ENCODE measurements at regions not wholly inside any gene's neighbourhood (a gene's known extent, or its start where the extent isn't known, plus 50 kb on each side); places are given as distances from the start of the nearest gene placed in this dataset.

GRCh38 chr3:159626598-159626997, 362.0 kb upstream of the IL12A start:
- TF ChIP-seq ZNF155 (tag by site-specific recombination; IDR thresholded peaks at IDR 0.05) (no peak), ZNF23 (tag by site-specific recombination; IDR thresholded peaks at IDR 0.05; ENCODE audit: borderline replicate concordance) (no peak), MYNN (tag by site-specific recombination; IDR thresholded peaks at IDR 0.05; ENCODE audit: borderline replicate concordance) (no peak), ZNF837 (tag by site-specific recombination; IDR thresholded peaks at IDR 0.05) (no peak), ZNF792 (tag by site-specific recombination; IDR thresholded peaks at IDR 0.05) (no peak), ZNF10 (tag by site-specific recombination; IDR thresholded peaks at IDR 0.05) (no peak), ZSCAN18 (tag by site-specific recombination; IDR thresholded peaks at IDR 0.05) (no peak), ZBTB17 (tag by site-specific recombination; IDR thresholded peaks at IDR 0.05) (no peak), MZF1 (tag by site-specific recombination; IDR thresholded peaks at IDR 0.05; ENCODE audit: borderline replicate concordance) (no peak), ZNF184 (tag by site-specific recombination; IDR thresholded peaks at IDR 0.05) (no peak), GLIS2 (tag by site-specific recombination; IDR thresholded peaks at IDR 0.05) (no peak)
- TF ChIP-seq, protein P1, sequence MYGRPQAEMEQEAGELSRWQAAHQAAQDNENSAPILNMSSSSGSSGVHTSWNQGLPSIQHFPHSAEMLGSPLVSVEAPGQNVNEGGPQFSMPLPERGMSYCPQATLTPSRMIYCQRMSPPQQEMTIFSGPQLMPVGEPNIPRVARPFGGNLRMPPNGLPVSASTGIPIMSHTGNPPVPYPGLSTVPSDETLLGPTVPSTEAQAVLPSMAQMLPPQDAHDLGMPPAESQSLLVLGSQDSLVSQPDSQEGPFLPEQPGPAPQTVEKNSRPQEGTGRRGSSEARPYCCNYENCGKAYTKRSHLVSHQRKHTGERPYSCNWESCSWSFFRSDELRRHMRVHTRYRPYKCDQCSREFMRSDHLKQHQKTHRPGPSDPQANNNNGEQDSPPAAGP (tag by site-specific recombination; IDR thresholded peaks at IDR 0.05), result no peak
- TF ChIP-seq, protein P2, sequence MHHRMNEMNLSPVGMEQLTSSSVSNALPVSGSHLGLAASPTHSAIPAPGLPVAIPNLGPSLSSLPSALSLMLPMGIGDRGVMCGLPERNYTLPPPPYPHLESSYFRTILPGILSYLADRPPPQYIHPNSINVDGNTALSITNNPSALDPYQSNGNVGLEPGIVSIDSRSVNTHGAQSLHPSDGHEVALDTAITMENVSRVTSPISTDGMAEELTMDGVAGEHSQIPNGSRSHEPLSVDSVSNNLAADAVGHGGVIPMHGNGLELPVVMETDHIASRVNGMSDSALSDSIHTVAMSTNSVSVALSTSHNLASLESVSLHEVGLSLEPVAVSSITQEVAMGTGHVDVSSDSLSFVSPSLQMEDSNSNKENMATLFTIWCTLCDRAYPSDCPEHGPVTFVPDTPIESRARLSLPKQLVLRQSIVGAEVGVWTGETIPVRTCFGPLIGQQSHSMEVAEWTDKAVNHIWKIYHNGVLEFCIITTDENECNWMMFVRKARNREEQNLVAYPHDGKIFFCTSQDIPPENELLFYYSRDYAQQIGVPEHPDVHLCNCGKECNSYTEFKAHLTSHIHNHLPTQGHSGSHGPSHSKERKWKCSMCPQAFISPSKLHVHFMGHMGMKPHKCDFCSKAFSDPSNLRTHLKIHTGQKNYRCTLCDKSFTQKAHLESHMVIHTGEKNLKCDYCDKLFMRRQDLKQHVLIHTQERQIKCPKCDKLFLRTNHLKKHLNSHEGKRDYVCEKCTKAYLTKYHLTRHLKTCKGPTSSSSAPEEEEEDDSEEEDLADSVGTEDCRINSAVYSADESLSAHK (tag by site-specific recombination; IDR thresholded peaks at IDR 0.05), result no peak
- Histone ChIP-seq H3K9me3 (ENCODE audit: control insufficient read depth, insufficient read depth, low read depth, low read length) (no peaks in the 10 kb centered on the region), H3K36me3 (ENCODE audit: control insufficient read depth in 2 of 2, insufficient read depth in 1 of 2, low read length in 2 of 2) (no peaks in the 10 kb centered on the region), H3K27ac (ENCODE audit: extremely low read depth, low read depth, low read length) (peak overlapping the region; percentile 42; the same call in 1 of the 2 replicates), H3K4me3 (ENCODE audit: low read depth, low read length) (no peak overlapping the region), H3K4me1 (ENCODE audit: control insufficient read depth, insufficient read depth, low read length) (peaks cover 22% of the 10 kb centered on the region)
- CTCF ChIA-PET, result interaction anchor here (1.8 kb wide), 2 partner anchors 9 to 140 kb away, joined by 3 to 6 read pairs; no protein-coding TSS in a partner anchor
- POLR2A ChIA-PET, result no interaction called here

- POLR2A ChIA-PET, result no interaction called here
- Histone ChIP-seq H3K9me3 (ENCODE audit: control insufficient read depth, insufficient read depth, low read depth, low read length) (no peaks in the 10 kb centered on the region), H3K4me3 (ENCODE audit: low read depth, low read length) (no peak overlapping the region), H3K4me1 (ENCODE audit: control insufficient read depth, insufficient read depth, low read length) (peaks cover 21% of the 10 kb centered on the region), H3K27ac (ENCODE audit: extremely low read depth, low read depth, low read length) (peak overlapping the region; percentile 42), H3K36me3 (ENCODE audit: control insufficient read depth in 2 of 2, insufficient read depth in 1 of 2, low read length in 2 of 2) (no peaks in the 10 kb centered on the region)
- CTCF ChIA-PET, result interaction anchor here (1.8 kb wide), 2 partner anchors 10 to 139 kb away, joined by 3 to 6 read pairs; no protein-coding TSS in a partner anchor
- TF ChIP-seq, protein P3, sequence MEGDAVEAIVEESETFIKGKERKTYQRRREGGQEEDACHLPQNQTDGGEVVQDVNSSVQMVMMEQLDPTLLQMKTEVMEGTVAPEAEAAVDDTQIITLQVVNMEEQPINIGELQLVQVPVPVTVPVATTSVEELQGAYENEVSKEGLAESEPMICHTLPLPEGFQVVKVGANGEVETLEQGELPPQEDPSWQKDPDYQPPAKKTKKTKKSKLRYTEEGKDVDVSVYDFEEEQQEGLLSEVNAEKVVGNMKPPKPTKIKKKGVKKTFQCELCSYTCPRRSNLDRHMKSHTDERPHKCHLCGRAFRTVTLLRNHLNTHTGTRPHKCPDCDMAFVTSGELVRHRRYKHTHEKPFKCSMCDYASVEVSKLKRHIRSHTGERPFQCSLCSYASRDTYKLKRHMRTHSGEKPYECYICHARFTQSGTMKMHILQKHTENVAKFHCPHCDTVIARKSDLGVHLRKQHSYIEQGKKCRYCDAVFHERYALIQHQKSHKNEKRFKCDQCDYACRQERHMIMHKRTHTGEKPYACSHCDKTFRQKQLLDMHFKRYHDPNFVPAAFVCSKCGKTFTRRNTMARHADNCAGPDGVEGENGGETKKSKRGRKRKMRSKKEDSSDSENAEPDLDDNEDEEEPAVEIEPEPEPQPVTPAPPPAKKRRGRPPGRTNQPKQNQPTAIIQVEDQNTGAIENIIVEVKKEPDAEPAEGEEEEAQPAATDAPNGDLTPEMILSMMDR (tag by site-specific recombination; IDR thresholded peaks at IDR 0.05), result no peak
- TF ChIP-seq ZNF670 (tag by site-specific recombination; IDR thresholded peaks at IDR 0.05; ENCODE audit: low read depth) (no peak), HOXC10 (CRISPR knock-in tag; IDR thresholded peaks at IDR 0.05) (no peak), ZNF626 (tag by site-specific recombination; IDR thresholded peaks at IDR 0.05) (peak; percentile 10; the same call in 1 of the 2 replicates), ZNF548 (tag by site-specific recombination; IDR thresholded peaks at IDR 0.05) (no peak), PRDM6 (tag by site-specific recombination; IDR thresholded peaks at IDR 0.05) (peak; percentile 37; the same call in 1 of the 2 replicates), ZNF10 (tag by site-specific recombination; IDR thresholded peaks at IDR 0.05) (peak; percentile 76; the same call in 1 of the 2 replicates), ZNF664 (tag by site-specific recombination; IDR thresholded peaks at IDR 0.05) (peak; percentile 88)
- TF ChIP-seq, protein P4, sequence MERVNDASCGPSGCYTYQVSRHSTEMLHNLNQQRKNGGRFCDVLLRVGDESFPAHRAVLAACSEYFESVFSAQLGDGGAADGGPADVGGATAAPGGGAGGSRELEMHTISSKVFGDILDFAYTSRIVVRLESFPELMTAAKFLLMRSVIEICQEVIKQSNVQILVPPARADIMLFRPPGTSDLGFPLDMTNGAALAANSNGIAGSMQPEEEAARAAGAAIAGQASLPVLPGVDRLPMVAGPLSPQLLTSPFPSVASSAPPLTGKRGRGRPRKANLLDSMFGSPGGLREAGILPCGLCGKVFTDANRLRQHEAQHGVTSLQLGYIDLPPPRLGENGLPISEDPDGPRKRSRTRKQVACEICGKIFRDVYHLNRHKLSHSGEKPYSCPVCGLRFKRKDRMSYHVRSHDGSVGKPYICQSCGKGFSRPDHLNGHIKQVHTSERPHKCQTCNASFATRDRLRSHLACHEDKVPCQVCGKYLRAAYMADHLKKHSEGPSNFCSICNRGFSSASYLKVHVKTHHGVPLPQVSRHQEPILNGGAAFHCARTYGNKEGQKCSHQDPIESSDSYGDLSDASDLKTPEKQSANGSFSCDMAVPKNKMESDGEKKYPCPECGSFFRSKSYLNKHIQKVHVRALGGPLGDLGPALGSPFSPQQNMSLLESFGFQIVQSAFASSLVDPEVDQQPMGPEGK (tag by site-specific recombination; IDR thresholded peaks at IDR 0.05), result no peak
- TF ChIP-seq, protein P5, sequence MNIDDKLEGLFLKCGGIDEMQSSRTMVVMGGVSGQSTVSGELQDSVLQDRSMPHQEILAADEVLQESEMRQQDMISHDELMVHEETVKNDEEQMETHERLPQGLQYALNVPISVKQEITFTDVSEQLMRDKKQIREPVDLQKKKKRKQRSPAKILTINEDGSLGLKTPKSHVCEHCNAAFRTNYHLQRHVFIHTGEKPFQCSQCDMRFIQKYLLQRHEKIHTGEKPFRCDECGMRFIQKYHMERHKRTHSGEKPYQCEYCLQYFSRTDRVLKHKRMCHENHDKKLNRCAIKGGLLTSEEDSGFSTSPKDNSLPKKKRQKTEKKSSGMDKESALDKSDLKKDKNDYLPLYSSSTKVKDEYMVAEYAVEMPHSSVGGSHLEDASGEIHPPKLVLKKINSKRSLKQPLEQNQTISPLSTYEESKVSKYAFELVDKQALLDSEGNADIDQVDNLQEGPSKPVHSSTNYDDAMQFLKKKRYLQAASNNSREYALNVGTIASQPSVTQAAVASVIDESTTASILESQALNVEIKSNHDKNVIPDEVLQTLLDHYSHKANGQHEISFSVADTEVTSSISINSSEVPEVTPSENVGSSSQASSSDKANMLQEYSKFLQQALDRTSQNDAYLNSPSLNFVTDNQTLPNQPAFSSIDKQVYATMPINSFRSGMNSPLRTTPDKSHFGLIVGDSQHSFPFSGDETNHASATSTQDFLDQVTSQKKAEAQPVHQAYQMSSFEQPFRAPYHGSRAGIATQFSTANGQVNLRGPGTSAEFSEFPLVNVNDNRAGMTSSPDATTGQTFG (tag by site-specific recombination; IDR thresholded peaks at IDR 0.05; ENCODE audit: borderline replicate concordance), result no peak
Measured at GRCh38 chr3:159627229-159627628, 361.4 kb upstream of the IL12A start.

Data from HEK293 (cell line).